CD14-positive monocyte (primary cell): ENCODE measurements at regions not wholly inside any gene's neighbourhood (a gene's known extent, or its start where the extent isn't known, plus 50 kb on each side); places are given as distances from the start of the nearest gene placed in this dataset.
A peak's percentile ranks its signal among the peaks of the same experiment; 100 is the strongest.

ENCODE experiments used
- DNase-seq, 3 donors: peaks; one replicate each; pipeline ENCODE4 v3.0.0-alpha.2; 2011 to 2022
- H2AFZ ChIP-seq: 2 replicates; pipeline ENCODE4 v1.6.0; 2012; ENCODE audit warnings: mild to moderate bottlenecking, low read depth, low read length, inconsistent platforms; ENCODE audit not compliant: insufficient read depth, poor library complexity, severe bottlenecking
- H3K27ac ChIP-seq, 2 donors: 1 replicate in 1 of 2; 2 replicates in 1 of 2; pipeline ENCODE4 v1.5.1; 2012 to 2013; ENCODE audit warnings: low read length in 2 of 2, control low read depth in 1 of 2, inconsistent platforms in 1 of 2, low read depth in 1 of 2, mild to moderate bottlenecking in 1 of 2
- H3K27me3 ChIP-seq, 2 donors: one replicate each; pipeline versions ENCODE4 v1.6.0 to v1.6.1; 2011 to 2013; ENCODE audit warnings: low read length in 2 of 2; ENCODE audit not compliant: control insufficient read depth in 2 of 2, insufficient read depth in 2 of 2
- H3K36me3 ChIP-seq, 2 donors: replicated peaks in 1 of 2; 1 replicate in 1 of 2; 2 replicates in 1 of 2; pipeline versions ENCODE4 v1.5.1 to v1.6.1; 2012 to 2013; ENCODE audit warnings: low read length in 2 of 2, control low read depth in 1 of 2, inconsistent platforms in 1 of 2, mild to moderate bottlenecking in 1 of 2; ENCODE audit not compliant: insufficient read depth in 2 of 2, control insufficient read depth in 1 of 2
- H3K4me1 ChIP-seq, 2 donors: 1 replicate in 1 of 2; 2 replicates in 1 of 2; pipeline versions ENCODE4 v1.5.1 to v1.6.1; 2012 to 2013; ENCODE audit warnings: low read length in 2 of 2, control low read depth in 1 of 2, inconsistent platforms in 1 of 2, mild to moderate bottlenecking in 1 of 2, moderate library complexity in 1 of 2; ENCODE audit not compliant: insufficient read depth in 2 of 2, control insufficient read depth in 1 of 2
- H3K4me2 ChIP-seq: replicated peaks from 2 replicates; pipeline ENCODE3; 2012; ENCODE audit warnings: low read length, moderate library complexity, mild to moderate bottlenecking; ENCODE audit not compliant: poor library complexity, severe bottlenecking; ENCODE audit errors: extremely low read depth
- H3K4me3 ChIP-seq, 3 experiments: fragments of 200-600 bp in 1 of 3; sonication (generic) in 1 of 3; replicated peaks in 1 of 3; 1 replicate in 2 of 3; 2 replicates in 1 of 3; pipeline ENCODE4 v1.5.1; 2011 to 2013; ENCODE audit warnings: low read length in 3 of 3, mild to moderate bottlenecking in 3 of 3, control low read depth in 2 of 3, low read depth in 2 of 3, inconsistent platforms in 1 of 3, moderate library complexity in 1 of 3
- H3K79me2 ChIP-seq: 2 replicates; pipeline ENCODE4 v1.6.0; 2012; ENCODE audit warnings: mild to moderate bottlenecking, control low read depth, inconsistent platforms, low read length, moderate library complexity; ENCODE audit not compliant: insufficient read depth
- H3K9ac ChIP-seq: 2 replicates; pipeline ENCODE4 v1.6.0; 2017; ENCODE audit warnings: low read length, mild to moderate bottlenecking; ENCODE audit not compliant: insufficient read depth, poor library complexity, severe bottlenecking
- H3K9me3 ChIP-seq, 2 donors: replicated peaks in 1 of 2; 1 replicate in 1 of 2; 2 replicates in 1 of 2; pipeline versions ENCODE4 v1.5.1 to v1.6.1; 2012 to 2013; ENCODE audit warnings: low read length in 2 of 2, control low read depth in 1 of 2; ENCODE audit not compliant: control insufficient read depth in 1 of 2, insufficient read depth in 1 of 2
- H4K20me1 ChIP-seq: 2 replicates; pipeline ENCODE4 v1.6.0; 2012; ENCODE audit warnings: mild to moderate bottlenecking, low read length, control low read depth, moderate library complexity; ENCODE audit not compliant: insufficient read depth
- H3K27ac Mint-ChIP-seq, 7 donors: one replicate each; pipeline ENCODE4 v1.8.0; 2020; ENCODE audit warnings: mild to moderate bottlenecking in 7 of 7, mixed read lengths in 7 of 7, moderate library complexity in 6 of 7, inconsistent platforms in 2 of 7
- H3K27me3 Mint-ChIP-seq, 3 donors: one replicate each; pipeline ENCODE4 v1.8.0; 2021 to 2022; ENCODE audit warnings: low read depth in 3 of 3, mild to moderate bottlenecking in 3 of 3, mixed read lengths in 3 of 3, moderate library complexity in 3 of 3, inconsistent platforms in 1 of 3
- H3K36me3 Mint-ChIP-seq, 2 donors: one replicate each; pipeline ENCODE4 v1.8.0; 2020; ENCODE audit warnings: mixed read lengths in 2 of 2, inconsistent platforms in 1 of 2, mild to moderate bottlenecking in 1 of 2
- H3K4me1 Mint-ChIP-seq: one replicate; pipeline ENCODE4 v1.8.0; 2020; ENCODE audit warnings: mild to moderate bottlenecking, mixed read lengths
- H3K4me3 Mint-ChIP-seq, 2 donors: one replicate each; pipeline ENCODE4 v1.8.0; 2020; ENCODE audit warnings: mild to moderate bottlenecking in 2 of 2, mixed read lengths in 2 of 2, moderate library complexity in 1 of 2
- H3K9me3 Mint-ChIP-seq, 7 donors: one replicate each; pipeline ENCODE4 v1.8.0; 2020 to 2022; ENCODE audit warnings: mixed read lengths in 7 of 7, mild to moderate bottlenecking in 6 of 7, moderate library complexity in 6 of 7, inconsistent platforms in 2 of 7
- WGBS: methylation state at CpG from one replicate; pipeline ENCODE4 v1.1.5; 2013; ENCODE audit warnings: missing lambda C conversion rate; ENCODE audit not compliant: insufficient coverage; 5-methylcytosine and 5-hydroxymethylcytosine counted together
- intact Hi-C, 2 donors: fragments of 100-400 bp; cut with micrococcal nuclease; formaldehyde crosslinking; loops; one replicate each; pipeline versions ENCODE4 v1.15.0 to v1.15.1; 2023
- TF ChIP-seq, protein P1 (sequence below): fragments of 200-600 bp; IDR thresholded peaks from one replicate; pipeline ENCODE4 v1.8.0; 2022; ENCODE audit warnings: antibody characterized with exemption, mild to moderate bottlenecking

DNA sequence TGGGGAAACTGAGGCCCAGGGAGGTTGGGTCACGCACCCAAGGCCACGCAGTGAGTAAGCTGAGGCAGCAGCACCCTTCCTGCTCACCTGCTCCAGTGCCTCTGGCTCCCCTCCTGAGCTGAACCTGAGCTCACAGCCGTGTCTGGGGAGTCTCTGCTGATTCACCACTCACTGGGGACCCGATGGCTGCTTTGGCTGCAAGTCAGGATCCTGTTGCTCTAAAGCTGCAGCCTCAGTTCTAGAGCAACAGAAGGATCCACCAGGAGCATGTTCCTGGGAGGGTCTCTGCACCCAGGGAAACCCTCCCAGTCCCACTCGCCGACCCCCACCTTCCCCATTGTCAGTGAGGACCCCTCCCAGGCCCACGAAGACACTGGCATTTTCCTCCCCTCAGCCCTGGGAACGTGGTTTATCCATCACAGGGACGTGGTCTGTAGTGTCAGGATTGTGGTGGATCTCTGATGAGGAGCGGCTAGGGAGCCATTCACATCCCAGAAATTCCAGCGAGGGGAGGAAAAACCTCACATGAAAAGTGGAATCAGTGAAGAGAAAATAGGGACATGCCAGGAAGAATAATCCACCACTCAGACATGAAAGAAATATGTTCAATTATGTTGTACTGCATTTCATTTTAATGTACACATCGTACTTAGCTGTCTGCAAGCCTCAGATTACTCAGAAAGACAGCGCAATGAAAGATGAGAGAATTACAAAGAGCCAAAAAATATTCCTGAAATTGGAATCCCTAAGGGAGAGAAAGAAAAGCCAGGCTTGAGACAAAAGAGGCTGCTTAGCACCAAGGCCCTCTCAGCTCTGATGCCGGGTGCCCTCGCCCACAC, 447.2 kb downstream of the MATN1 start:
- peaks cover 0 to 18% of the 10 kb centered on the region in 2 donors for H3K9me3 ChIP-seq
- Mint-ChIP-seq H3K9me3 (peaks cover 0 to 14% (median 7%) of the 10 kb centered on the region in 7 donors), H3K36me3 (no peaks in the 10 kb centered on the region), H3K4me3 (no peak overlapping the region), H3K4me1 (no peaks in the 10 kb centered on the region), H3K27me3 (peaks cover 0 to 10% (median 3%) of the 10 kb centered on the region in 3 donors), H3K27ac (no peak overlapping the region)
- no peak overlapping the region for H3K4me3 ChIP-seq
- no peak overlapping the region for H3K27ac ChIP-seq
- no peaks in the 10 kb centered on the region for H4K20me1 ChIP-seq
- H3K79me2 ChIP-seq, result no peaks in the 10 kb centered on the region
- TF ChIP-seq, protein P1, sequence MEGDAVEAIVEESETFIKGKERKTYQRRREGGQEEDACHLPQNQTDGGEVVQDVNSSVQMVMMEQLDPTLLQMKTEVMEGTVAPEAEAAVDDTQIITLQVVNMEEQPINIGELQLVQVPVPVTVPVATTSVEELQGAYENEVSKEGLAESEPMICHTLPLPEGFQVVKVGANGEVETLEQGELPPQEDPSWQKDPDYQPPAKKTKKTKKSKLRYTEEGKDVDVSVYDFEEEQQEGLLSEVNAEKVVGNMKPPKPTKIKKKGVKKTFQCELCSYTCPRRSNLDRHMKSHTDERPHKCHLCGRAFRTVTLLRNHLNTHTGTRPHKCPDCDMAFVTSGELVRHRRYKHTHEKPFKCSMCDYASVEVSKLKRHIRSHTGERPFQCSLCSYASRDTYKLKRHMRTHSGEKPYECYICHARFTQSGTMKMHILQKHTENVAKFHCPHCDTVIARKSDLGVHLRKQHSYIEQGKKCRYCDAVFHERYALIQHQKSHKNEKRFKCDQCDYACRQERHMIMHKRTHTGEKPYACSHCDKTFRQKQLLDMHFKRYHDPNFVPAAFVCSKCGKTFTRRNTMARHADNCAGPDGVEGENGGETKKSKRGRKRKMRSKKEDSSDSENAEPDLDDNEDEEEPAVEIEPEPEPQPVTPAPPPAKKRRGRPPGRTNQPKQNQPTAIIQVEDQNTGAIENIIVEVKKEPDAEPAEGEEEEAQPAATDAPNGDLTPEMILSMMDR, result no peak
- H3K36me3 ChIP-seq, result no peaks in the 10 kb centered on the region
- no peaks in the 10 kb centered on the region for H3K27me3 ChIP-seq
- intact Hi-C loops, result no loop called here
- no peak for DNase-seq
- H3K4me1 ChIP-seq, result no peaks in the 10 kb centered on the region
- no peak overlapping the region for H3K9ac ChIP-seq
- no peak overlapping the region for H2AFZ ChIP-seq
- 91% methylated on average over 7 of the region's 15 CpGs for WGBS
- H3K4me2 ChIP-seq, result no peak overlapping the region

- Mint-ChIP-seq H3K4me3 (no peak overlapping the region), H3K4me1 (no peaks in the 10 kb centered on the region), H3K9me3 (peaks cover 0 to 12% (median 7%) of the 10 kb centered on the region in 7 donors), H3K27me3 (peaks cover 0 to 9% (median 1%) of the 10 kb centered on the region in 3 donors), H3K36me3 (no peaks in the 10 kb centered on the region), H3K27ac (peak overlapping the region in 1 of 7 donors; percentile 45)
- H3K4me1 ChIP-seq, result no peaks in the 10 kb centered on the region
- intact Hi-C loops, result no loop called here
- WGBS, result 89% methylated on average over 3 of the region's 3 CpGs
- no peaks in the 10 kb centered on the region for H4K20me1 ChIP-seq
- H3K9ac ChIP-seq, result no peak overlapping the region
- DNase-seq, result no peak
- H2AFZ ChIP-seq, result no peak overlapping the region
- H3K36me3 ChIP-seq, result no peaks in the 10 kb centered on the region
- TF ChIP-seq, protein P1, result no peak
- H3K9me3 ChIP-seq, result peaks cover 0 to 18% of the 10 kb centered on the region in 2 donors
- no peak overlapping the region for H3K4me2 ChIP-seq
- H3K27me3 ChIP-seq, result no peaks in the 10 kb centered on the region
- H3K4me3 ChIP-seq, result no peak overlapping the region
- no peak overlapping the region for H3K27ac ChIP-seq
- no peaks in the 10 kb centered on the region for H3K79me2 ChIP-seq
Measured at GRCh38 chr1:30274976-30275621, 448.3 kb downstream of the MATN1 start.
